ENCODE measurements at regions not wholly inside any gene's neighbourhood (a gene's known extent, or its start where the extent isn't known, plus 50 kb on each side); places are given as distances from the start of the nearest gene placed in this dataset.
"Not testable (repeated sequence)": the region's sequence is repeated elsewhere in the genome, so short reads cannot be mapped to it uniquely, and the experiment has no call there.

- DNase-seq: no peak
Measured at GRCh38 chr16:60137891-60138290, 1403.8 kb upstream of the GOT2 start.

- no peak for DNase-seq
Measured at GRCh38 chr16:60127196-60127595, 1393.1 kb upstream of the GOT2 start.

GRCh38 chr16:60126115-60126514 is 1392.0 kb upstream of the GOT2 start:
- DNase-seq: not testable (repeated sequence)

- no peak for DNase-seq
Measured at GRCh38 chr16:60123392-60124023, 1389.4 kb upstream of the GOT2 start.

- DNase-seq: no peak
Measured at GRCh38 chr16:60120586-60120985, 1386.5 kb upstream of the GOT2 start.

- DNase-seq: no peak
Measured at GRCh38 chr16:60110531-60110930, 1376.4 kb upstream of the GOT2 start.

- no peak for DNase-seq
Measured at GRCh38 chr16:60107871-60108270, 1373.8 kb upstream of the GOT2 start.

- no peak for DNase-seq
Measured at GRCh38 chr16:60107437-60107836, 1373.3 kb upstream of the GOT2 start.

GRCh38 chr16:60100371-60100770 is 1366.3 kb upstream of the GOT2 start:
- no peak for DNase-seq

GRCh38 chr16:60091529-60091928 is 1357.4 kb upstream of the GOT2 start:
- DNase-seq: peak; percentile 3

- no peak for DNase-seq
Measured at GRCh38 chr16:60091071-60091470, 1357.0 kb upstream of the GOT2 start.

- no peak for DNase-seq
Measured at GRCh38 chr16:60087530-60087929, 1353.4 kb upstream of the GOT2 start.

- not testable (repeated sequence) for DNase-seq
Measured at GRCh38 chr16:60078819-60079218, 1344.7 kb upstream of the GOT2 start.

- DNase-seq: no peak
Measured at GRCh38 chr16:60077861-60078260, 1343.7 kb upstream of the GOT2 start.

- no peak for DNase-seq
Measured at GRCh38 chr16:60074378-60074777, 1340.3 kb upstream of the GOT2 start.

GRCh38 chr16:60073376-60073775 is 1339.3 kb upstream of the GOT2 start:
- no peak for DNase-seq

GRCh38 chr16:60064026-60064425 is 1329.9 kb upstream of the GOT2 start:
- DNase-seq: no peak

GRCh38 chr16:60061396-60061795 is 1327.3 kb upstream of the GOT2 start:
- no peak for DNase-seq

GRCh38 chr16:60060731-60061130 is 1326.6 kb upstream of the GOT2 start:
- DNase-seq: peak; percentile 5

GRCh38 chr16:60059141-60059540 is 1325.0 kb upstream of the GOT2 start:
- DNase-seq: no peak

- DNase-seq: no peak
Measured at GRCh38 chr16:60041671-60042070, 1307.6 kb upstream of the GOT2 start.

GRCh38 chr16:60031740-60032139 is 1297.6 kb upstream of the GOT2 start:
- DNase-seq: no peak

- no peak for DNase-seq
Measured at GRCh38 chr16:60027351-60027750, 1293.2 kb upstream of the GOT2 start.

- DNase-seq: no peak
Measured at GRCh38 chr16:60013076-60013475, 1279.0 kb upstream of the GOT2 start.

GRCh38 chr16:60001523-60001922 is 1267.4 kb upstream of the GOT2 start:
- no peak for DNase-seq
